GM19025 (cell line): ENCODE measurements at regions not wholly inside any gene's neighbourhood (a gene's known extent, or its start where the extent isn't known, plus 50 kb on each side); places are given as distances from the start of the nearest gene placed in this dataset.
A peak's percentile ranks its signal among the peaks of the same experiment; 100 is the strongest.

Source experiments
- ATAC-seq: cut with Tn5 transposase; IDR thresholded peaks from one replicate; pipeline ENCODE4 v1.9.1; 2021; ENCODE audit warnings: mild to moderate bottlenecking, low read depth, moderate library complexity; ENCODE audit not compliant: unreplicated experiment

- ATAC-seq, result no peak
Measured at GRCh38 chr3:59596741-59597140, 546.9 kb upstream of the CFAP20DC start.

- ATAC-seq, result no peak
Measured at GRCh38 chr3:59595830-59596229, 546.0 kb upstream of the CFAP20DC start.

GRCh38 chr3:59593380-59593779 is 543.6 kb upstream of the CFAP20DC start:
- ATAC-seq, result no peak

- no peak for ATAC-seq
Measured at GRCh38 chr3:59580996-59581395, 531.2 kb upstream of the CFAP20DC start.

GRCh38 chr3:59580499-59580898 is 530.7 kb upstream of the CFAP20DC start:
- no peak for ATAC-seq

GRCh38 chr3:59578129-59578528 is 528.3 kb upstream of the CFAP20DC start:
- no peak for ATAC-seq

- ATAC-seq, result no peak
Measured at GRCh38 chr3:59576606-59577005, 526.8 kb upstream of the CFAP20DC start.

- peak; percentile 64 for ATAC-seq
Measured at GRCh38 chr3:59575113-59576001, 525.5 kb upstream of the CFAP20DC start.

GRCh38 chr3:59573911-59574310 is 524.1 kb upstream of the CFAP20DC start:
- no peak for ATAC-seq

GRCh38 chr3:59572106-59572505 is 522.3 kb upstream of the CFAP20DC start:
- ATAC-seq, result no peak

GRCh38 chr3:59570806-59571205 is 521.0 kb upstream of the CFAP20DC start:
- ATAC-seq, result no peak

GRCh38 chr3:59567661-59568060 is 517.8 kb upstream of the CFAP20DC start:
- ATAC-seq, result no peak

- ATAC-seq, result peak; percentile 99
Measured at GRCh38 chr3:59566481-59566975, 516.7 kb upstream of the CFAP20DC start.

GRCh38 chr3:59565125-59565524 is 515.3 kb upstream of the CFAP20DC start:
- ATAC-seq, result no peak

- ATAC-seq, result no peak
Measured at GRCh38 chr3:59563966-59564365, 514.1 kb upstream of the CFAP20DC start.

- ATAC-seq, result no peak
Measured at GRCh38 chr3:59563072-59563605, 513.3 kb upstream of the CFAP20DC start.

- ATAC-seq, result no peak
Measured at GRCh38 chr3:59559721-59560435, 510.1 kb upstream of the CFAP20DC start.

GRCh38 chr3:59558906-59559720 is 509.3 kb upstream of the CFAP20DC start:
- ATAC-seq, result no peak

GRCh38 chr3:59555593-59556315 is 505.9 kb upstream of the CFAP20DC start:
- ATAC-seq, result no peak

GRCh38 chr3:59553076-59553475 is 503.3 kb upstream of the CFAP20DC start:
- ATAC-seq, result no peak
